HT1080 (cell line): ENCODE measurements at regions not wholly inside any gene's neighbourhood (a gene's known extent, or its start where the extent isn't known, plus 50 kb on each side); places are given as distances from the start of the nearest gene placed in this dataset.

ENCODE experiments used
- DNase-seq: peaks from one replicate; pipeline ENCODE4 v3.0.0-alpha.2; 2015; ENCODE audit warnings: low read depth

DNA sequence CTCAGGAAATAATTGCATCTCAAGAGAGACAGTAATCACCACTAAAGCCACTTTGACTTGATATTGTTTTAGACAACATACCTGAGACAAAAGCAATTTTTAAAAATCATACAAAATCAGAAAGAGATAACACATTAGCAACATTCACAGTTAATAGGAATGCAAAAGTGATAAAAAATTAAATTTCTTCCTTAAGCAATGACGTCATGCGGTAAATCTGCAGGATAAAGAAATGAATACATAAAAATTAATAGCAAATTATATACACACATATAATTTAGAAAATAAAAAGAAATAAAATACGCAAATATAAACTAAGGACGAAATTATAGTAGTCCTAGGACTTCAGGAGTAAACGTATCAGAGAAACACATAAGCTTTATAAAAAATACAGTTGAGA is 866.5 kb upstream of the PRKX start:
- DNase-seq, result no peak

DNA sequence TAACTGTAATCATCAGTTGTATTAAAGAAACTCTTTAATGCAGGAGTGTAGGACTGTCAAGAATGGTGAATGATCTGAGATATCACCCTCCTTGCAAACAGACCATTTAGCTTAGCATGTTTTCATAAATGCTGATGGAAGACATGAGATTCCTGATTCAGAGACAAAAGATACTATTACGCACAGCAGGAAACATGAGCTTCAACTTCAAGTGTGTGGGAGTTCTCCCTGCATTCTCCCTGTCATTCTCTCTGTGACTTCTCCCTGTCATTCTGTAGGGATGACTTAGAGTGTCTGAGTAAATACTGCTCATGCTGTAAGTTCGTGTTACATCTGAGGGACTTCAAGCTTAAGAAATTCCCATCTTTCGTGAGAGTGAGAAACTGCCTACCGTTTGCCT is 866.0 kb upstream of the PRKX start:
- no peak for DNase-seq

- no peak for DNase-seq
Observed at GRCh38 chrX:4572691-4573090, 859.2 kb upstream of the PRKX start.

- no peak for DNase-seq
Observed at GRCh38 chrX:4570151-4570550, 856.7 kb upstream of the PRKX start.

GRCh38 chrX:4560192-4560591 is 846.7 kb upstream of the PRKX start:
- no peak for DNase-seq

DNA sequence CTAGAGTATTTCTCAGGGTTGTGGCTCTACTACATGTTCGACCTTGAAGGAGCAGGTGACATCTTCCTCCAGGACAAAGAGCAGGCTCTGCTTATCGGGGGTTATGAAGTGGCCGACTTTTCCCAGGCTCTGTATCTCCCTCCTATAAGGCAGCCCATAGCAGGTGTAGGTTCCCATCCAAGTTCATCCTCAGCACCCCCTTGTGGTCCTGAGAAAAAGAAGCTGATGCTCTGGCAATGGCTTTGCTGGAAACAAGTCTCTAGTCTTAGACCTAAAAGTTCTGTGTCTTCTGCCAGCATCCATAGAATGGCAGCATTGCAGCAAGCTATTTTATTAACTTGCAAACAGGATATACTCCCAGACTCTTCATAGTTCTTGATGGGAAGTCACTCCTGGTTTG is 836.6 kb upstream of the PRKX start:
- DNase-seq, result no peak

DNA sequence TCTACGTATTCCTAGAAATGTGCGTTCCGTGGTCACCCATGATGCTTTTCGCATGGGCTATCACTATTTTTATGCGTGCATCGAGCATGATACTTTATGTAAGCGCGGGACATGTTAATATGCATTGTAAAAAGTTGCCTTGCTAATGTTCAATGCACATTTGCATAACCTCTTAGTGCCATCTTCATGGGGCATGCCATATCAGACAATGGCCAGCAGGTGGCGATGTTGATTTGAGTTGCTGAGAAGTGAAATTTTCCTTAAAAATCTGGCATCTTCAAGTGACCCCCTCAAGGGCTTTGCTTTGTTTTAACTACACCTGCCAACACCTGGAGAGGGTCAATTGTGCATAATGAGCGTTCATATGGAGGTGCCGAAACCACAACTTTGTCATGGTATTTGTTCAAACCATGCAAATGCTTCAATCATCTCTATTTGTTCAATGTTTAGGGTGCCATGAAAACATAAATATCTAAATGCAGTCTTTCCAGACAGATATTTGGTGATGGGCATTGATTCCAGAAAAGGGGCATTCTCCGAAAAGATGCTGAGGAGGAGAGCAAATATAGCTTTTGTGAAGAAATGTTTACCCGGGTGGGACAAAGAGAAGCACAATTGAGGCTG is 833.9 kb upstream of the PRKX start:
- peak; percentile 15 for DNase-seq

- DNase-seq, result peak; percentile 28
Observed at GRCh38 chrX:4546178-4546577, 832.7 kb upstream of the PRKX start.

GRCh38 chrX:4528247-4528646 is 814.8 kb upstream of the PRKX start:
- DNase-seq, result no peak

GRCh38 chrX:4485912-4486311 is 772.5 kb upstream of the PRKX start:
- no peak for DNase-seq

DNA sequence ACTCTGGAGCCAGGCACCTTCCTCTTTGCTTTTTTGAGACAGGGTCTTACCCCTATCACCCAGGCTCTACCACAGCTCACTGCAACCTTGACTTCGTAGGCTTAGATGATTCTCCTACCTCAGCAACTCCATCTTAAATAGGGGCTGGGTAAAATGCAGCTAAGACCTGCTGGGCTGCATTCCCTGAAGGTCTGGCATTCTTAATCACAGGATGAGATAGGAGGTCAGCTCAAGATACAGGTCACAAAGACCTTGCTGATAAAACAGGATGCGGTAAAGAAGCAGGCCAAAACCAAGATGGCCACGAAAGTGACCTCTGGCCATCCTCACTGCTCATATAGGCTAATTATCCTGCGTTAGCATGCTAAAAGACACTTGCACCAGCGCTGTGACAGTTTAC is 770.8 kb upstream of the PRKX start:
- no peak for DNase-seq

DNA sequence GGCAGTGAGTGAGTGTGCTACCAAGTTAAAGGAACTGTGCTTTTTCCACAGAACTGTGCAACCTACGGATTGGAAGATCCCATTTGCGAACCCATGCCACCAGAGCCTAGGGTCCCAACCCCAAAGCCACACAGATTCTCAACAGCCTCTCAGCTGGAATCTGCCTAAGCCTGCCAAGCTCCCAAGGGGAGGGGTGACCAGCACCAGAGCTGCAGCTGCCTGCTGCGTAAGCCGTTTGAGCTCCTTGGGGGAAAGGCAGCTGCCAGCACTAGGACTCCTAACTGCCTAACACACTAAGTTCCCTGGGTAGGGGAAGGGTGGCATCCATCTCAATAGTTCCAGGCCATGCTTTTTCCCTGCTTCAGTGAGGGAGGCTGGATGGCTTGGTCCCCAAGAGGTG is 738.1 kb upstream of the PRKX start:
- no peak for DNase-seq

DNA sequence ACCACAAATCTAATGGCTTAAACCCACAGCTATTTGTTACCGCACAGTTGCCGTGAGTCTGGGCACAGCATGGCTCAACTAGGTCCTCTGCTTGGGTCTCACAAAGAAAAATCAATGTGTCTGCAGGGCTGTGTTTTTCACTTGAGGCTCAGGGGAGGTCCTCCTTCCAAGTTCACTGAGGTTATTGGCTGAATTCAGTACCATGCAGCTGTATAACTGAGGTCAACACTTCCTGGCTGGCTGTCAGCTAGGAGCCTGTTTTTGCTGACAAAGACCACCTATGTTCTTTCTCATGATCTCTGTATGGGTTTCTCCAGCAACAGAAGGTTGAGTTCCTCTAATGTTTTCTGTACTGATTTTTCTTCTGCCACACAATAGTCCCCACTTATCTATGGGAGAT is 736.7 kb upstream of the PRKX start:
- no peak for DNase-seq

DNA sequence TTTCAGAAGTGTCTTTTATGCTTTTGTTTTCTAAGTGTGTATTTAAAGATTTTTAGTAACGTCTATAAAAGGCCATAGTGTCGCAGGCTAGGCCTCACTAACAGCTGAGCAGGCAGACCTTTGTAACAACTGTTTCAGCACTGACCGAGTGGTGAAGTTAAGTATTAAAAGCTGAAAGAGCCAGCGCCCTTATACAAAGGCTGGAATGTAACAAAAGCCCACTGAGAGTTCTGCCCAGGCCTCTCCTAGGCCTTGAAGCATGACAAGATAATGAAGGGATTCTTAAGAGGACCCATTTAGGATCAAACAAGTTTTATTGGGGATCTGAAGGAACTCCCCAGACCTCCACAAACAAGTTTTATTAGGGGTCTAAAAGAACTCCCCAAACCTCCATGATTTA is 722.5 kb upstream of the PRKX start:
- no peak for DNase-seq

- DNase-seq, result peak; percentile 58
Observed at GRCh38 chrX:4397471-4397870, 684.0 kb upstream of the PRKX start.

DNA sequence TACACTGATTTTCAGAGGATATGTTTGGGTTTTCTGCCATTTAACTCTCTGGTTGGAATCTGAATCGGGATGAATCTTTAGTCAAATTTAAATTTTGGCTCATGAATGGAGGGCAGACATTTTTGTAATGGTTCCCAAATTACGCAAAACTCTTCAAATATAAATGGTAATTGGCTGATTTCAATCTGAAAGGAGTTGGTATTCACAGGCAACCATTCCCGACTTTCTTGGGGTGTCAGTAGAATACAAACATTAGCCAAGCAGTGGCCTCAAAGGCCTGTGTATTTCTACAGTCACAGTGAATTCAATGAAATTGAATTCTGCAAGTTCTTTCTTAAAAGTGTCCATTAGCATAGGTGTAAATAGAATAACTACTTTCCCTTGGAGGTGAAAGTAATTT is 668.8 kb upstream of the PRKX start:
- DNase-seq, result no peak

DNA sequence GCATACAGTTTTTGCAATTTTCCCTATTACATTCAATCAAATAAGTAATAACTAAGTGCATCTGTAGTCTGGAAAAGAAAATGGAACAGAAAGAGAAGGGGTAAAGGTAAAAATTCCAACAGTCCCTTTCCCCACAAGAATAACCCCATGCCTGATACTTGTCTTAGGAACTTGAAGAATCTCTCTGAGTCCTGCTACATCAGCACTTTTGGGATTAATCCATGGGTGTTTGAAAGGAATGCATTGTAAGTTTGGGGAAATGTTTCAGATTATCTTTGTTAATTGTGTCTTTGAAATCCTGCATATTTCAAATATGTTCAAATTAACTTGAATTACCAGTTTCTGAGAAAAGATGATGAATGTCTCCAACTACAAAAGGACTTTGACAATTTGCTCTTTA is 667.3 kb upstream of the PRKX start:
- no peak for DNase-seq

DNA sequence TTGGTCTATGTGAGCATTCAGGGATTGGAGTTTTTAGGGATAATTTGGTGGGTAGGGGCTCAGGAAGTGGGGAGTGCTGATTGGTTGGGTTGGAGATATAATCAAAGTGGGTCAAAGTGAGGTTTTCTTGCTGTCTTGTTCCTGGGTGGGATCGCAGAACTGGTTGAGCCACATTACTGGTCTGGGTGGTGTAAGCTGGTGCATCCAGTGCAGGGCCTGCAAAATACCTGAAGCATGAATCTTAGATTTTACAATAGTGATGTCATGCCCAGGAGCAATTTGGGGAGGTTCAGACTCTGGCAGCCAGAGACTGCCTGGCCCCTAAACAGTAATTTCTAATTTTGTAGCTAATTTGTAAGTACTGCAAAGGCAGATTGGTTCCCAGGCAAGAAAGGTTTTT is 665.6 kb upstream of the PRKX start:
- DNase-seq, result no peak

GRCh38 chrX:4373791-4374190 is 660.3 kb upstream of the PRKX start:
- no peak for DNase-seq

- no peak for DNase-seq
Observed at GRCh38 chrX:4358577-4358976, 645.1 kb upstream of the PRKX start.

- DNase-seq, result no peak
Observed at GRCh38 chrX:4322916-4323315, 609.5 kb upstream of the PRKX start.

DNA sequence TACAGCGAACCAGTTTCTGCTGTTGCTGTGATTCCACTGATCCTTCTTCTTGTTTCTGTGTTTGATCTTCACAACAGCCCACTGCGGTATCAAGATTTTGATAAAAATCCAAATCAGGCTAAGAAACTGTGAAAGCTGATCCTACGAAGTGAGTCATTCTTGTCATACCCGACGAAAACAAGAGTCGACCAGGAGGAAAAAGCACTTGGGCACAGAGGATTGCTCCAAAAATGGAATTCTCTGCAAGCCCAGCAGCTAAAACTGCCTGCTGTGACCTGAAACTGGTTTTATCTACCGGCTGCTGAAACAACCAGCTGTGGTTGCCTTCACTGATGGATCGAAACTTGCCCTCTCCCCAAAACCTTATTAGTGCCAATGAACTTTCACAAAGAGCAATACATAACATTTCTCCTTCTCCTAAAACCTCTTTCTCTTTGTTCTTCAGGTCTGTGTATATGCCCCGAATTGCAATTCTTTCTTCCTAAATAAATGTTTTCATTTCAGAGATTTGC is 607.0 kb upstream of the PRKX start:
- peak; percentile 1 for DNase-seq

DNA sequence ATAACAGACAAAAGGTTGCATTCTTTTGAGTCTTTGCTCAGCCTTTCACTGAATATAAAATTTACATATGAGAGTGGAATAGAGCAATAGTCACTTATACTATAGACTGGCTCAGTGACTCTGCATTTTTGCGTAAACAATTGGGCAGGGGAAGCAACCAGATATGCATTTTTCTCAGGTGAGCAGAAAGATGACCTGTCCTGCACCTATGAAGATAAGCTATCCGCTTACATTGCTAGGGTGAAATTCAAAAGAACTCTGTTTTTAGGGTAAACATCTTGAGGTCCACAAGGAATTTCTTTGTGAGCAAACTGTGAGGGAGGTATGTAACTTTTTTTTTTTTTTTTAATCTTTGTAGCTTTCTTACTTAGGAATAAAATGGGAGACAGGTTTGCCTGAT is 602.4 kb upstream of the PRKX start:
- no peak for DNase-seq

DNA sequence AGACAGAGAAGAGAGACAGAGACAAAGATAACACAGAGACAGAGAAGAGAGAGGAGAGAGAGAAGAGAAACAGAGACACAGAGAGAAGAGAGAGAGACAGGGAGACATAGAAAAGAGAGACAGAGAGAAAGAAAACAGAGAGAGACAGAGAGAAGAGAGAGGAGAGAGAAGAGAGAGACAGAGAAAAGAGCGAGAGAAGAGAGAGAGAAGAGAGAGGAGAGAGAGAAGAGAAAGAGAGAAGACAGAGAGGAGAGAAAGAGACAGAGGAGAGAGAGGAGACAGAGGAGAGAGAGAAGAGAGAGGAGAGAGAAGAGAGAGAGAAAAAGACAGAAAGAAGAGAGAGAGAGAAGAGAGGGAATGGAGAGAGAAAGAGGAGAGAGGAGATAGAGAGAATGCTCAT is 601.1 kb upstream of the PRKX start:
- DNase-seq, result no peak
